GM12872 (cell line): ENCODE measurements at regions not wholly inside any gene's neighbourhood (a gene's known extent, or its start where the extent isn't known, plus 50 kb on each side); places are given as distances from the start of the nearest gene placed in this dataset.

Experiments used
- CTCF ChIP-seq: IDR thresholded peaks from 3 replicates; pipeline ENCODE4 v1.5.1; 2011; ENCODE audit warnings: low read depth, mild to moderate bottlenecking, low read length, moderate library complexity; ENCODE audit not compliant: insufficient read depth

- no peak for TF ChIP-seq CTCF
Measured at GRCh38 chr9:81521892-81522291, 167.5 kb downstream of the TLE1 start.

GRCh38 chr9:81519816-81520495, 169.4 kb downstream of the TLE1 start:
- TF ChIP-seq CTCF = no peak

GRCh38 chr9:81517954-81518353, 171.4 kb downstream of the TLE1 start:
- TF ChIP-seq CTCF = no peak

- TF ChIP-seq CTCF = no peak
Measured at GRCh38 chr9:81513059-81513458, 176.3 kb downstream of the TLE1 start.

GRCh38 chr9:81512641-81513040, 176.7 kb downstream of the TLE1 start:
- no peak for TF ChIP-seq CTCF

- no peak for TF ChIP-seq CTCF
Measured at GRCh38 chr9:81508476-81508875, 180.9 kb downstream of the TLE1 start.

GRCh38 chr9:81506941-81507864, 182.1 kb downstream of the TLE1 start:
- TF ChIP-seq CTCF = no peak
